NCI-H1105 (cell line): ENCODE measurements at regions not wholly inside any gene's neighbourhood (a gene's known extent, or its start where the extent isn't known, plus 50 kb on each side); places are given as distances from the start of the nearest gene placed in this dataset.

Source experiments
- DNase-seq: peaks from one replicate; lab custom pipeline; 2025; lab: John Stamatoyannopoulos, UW

DNA sequence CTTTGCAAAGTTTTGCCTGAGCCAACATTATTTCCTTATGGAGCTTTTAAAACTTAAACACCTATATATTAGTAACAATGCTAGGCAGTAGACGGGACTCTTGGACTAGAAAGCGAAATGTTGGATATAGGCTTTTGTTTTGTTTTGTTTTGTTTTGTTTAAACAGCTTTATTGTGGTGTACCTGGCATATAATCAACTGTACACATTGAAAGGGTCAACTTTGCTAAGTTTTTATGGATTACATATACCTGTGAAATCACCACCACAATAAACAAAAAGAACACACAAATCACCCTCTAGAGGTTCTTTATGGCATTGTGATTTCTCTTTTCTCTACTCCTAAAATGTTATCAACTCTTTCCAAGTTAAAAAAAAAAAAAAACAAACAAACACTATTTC lies 184.9 kb upstream of the LNX1 start:
- no peak for DNase-seq

- no peak for DNase-seq
Measured at GRCh38 chr4:53775381-53775780, 184.1 kb upstream of the LNX1 start.

GRCh38 chr4:53771326-53771725 lies 180.0 kb upstream of the LNX1 start:
- no peak for DNase-seq

DNA sequence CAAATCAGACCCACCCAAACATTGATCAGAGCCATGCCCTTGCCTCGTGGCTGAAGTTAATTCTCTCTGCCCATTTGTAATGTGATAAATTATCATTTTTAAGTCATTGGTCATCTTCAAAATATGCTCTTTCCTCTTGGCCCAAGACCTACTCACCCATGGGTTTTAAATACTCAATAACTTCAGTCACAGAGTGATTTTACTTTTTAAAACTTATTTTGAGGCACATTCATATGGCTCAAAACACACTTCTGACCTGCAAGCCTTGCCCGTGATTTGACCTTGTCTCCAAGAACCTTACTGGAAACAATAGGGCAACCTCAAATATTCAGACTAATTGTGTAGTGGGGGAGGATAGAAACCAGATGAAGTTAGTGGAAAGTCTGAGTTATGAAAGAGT lies 176.2 kb upstream of the LNX1 start:
- no peak for DNase-seq

DNA sequence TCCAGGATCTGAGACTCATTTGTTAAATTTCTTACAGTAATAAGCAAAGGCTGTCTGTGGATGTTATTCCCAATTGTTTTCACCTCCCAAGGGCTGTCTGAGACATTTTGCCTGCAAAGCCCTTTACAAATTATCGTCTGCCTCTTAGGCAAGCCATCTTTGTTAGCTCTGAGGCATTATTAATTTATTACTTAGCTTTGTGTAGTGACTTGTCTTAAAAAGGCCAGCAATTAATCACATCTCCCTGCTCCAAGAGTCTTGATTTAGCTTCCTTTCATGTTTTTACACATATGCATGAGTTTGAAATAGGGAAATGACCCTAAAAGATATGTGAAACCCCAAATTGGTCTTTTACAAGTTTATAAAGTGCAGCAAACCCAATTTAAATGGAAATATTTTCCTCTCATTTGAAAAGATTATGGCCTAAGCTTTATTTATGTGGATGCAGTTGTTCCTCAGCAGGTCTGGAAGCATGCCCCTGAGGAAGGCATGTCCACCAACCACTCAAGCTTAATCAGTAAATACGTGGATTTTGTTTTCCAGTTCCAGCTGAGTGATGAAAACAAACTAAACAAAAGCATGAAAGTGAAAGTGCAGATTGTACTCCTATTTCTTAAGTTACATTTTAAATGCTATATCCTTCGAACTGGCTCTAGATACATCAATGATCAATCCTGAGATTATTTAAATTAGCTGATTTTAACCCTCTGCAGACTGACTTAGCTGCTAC lies 173.6 kb upstream of the LNX1 start:
- DNase-seq, result no peak

DNA sequence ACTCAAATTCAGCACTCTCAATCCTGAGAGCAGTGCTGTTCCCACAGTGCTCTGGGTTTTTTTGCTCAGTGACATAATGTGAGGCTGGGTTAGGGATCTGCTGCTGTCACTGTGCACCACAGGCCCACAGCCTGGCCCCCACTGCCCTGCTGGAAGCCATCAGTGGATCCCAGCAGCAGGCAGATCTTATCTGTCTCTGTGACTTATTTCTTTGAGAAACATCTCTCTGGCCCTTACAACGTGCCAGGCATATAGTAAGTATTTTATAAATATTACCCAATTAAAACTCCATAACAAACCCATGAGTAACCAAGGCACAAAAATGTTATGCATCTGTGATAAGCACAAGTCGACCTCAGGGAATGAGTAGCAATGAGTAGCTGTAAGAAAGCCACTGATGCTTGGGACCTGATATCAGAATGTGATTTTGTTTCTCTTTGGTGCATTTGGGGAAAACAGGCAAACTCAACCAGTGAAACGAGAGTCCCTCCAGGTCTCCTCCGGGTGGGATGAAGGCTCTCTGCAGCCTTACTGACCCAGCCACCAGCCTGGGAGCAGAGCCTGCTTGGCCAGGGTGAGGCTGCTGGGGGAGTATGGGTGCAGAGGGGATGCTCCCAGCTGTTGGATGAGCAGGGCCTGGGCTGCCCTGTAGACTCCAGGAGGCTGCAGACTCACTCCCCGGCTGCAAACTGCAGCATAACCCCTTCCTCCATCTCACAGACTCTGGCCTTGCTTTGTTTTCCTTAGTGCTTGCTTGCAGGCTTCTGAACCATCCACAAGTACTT lies 172.7 kb upstream of the LNX1 start:
- DNase-seq, result no peak

DNA sequence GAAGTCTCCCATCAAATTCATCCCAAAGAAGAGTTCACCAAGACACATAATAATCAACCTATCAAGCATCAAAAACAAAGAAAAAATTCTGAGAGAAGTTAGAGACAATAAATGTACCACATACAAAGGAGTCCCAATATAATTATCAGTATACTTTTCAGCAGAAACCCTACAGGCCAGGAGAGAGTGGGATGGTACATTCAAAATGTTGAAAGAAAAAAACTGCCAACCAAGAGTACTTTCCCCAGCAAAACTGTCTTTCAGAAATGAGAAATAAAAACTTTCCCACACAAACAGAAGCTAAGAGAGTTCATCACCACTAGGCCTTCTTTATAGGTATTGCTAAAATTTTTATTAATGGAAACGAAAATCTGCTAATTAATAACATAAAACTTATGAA lies 164.4 kb upstream of the LNX1 start:
- no peak for DNase-seq

GRCh38 chr4:53752124-53752523 lies 160.8 kb upstream of the LNX1 start:
- no peak for DNase-seq

- DNase-seq, result no peak
Measured at GRCh38 chr4:53748328-53748772, 157.1 kb upstream of the LNX1 start.

GRCh38 chr4:53747401-53747800 lies 156.1 kb upstream of the LNX1 start:
- no peak for DNase-seq

DNA sequence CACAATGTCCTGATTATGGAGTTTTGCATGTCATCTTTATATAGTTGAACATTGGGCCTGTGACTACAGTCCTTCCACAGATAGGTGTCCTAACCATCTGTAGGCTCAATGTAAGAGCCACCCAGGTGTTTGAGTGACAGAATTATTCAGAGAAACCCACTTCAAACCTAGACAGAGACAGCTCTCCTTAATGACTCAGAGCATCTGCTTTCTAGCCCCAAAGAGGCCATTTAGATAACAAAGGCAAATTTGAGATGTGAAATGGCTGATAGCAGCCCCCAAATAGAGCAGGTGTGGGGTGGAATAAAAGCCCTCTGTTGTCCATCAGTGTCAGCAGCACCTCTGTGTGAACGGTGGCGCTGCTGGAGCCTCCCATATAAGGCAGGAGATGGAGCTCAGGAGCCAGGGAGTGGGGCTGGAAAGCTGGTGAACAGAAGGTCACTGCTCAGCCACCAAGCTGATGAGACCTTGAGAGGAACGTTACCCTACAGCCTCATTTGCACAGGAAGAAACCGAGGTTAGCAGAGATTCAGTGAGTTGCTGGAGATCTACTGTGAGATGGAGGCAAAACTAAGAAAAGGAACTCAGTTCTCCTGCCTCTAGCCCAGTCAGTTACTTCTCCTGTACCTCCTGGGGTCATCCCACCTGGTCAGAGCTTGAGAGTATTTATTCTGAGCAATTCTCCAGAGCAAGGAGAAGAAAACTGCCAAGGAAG lies 153.3 kb upstream of the LNX1 start:
- DNase-seq, result no peak

DNA sequence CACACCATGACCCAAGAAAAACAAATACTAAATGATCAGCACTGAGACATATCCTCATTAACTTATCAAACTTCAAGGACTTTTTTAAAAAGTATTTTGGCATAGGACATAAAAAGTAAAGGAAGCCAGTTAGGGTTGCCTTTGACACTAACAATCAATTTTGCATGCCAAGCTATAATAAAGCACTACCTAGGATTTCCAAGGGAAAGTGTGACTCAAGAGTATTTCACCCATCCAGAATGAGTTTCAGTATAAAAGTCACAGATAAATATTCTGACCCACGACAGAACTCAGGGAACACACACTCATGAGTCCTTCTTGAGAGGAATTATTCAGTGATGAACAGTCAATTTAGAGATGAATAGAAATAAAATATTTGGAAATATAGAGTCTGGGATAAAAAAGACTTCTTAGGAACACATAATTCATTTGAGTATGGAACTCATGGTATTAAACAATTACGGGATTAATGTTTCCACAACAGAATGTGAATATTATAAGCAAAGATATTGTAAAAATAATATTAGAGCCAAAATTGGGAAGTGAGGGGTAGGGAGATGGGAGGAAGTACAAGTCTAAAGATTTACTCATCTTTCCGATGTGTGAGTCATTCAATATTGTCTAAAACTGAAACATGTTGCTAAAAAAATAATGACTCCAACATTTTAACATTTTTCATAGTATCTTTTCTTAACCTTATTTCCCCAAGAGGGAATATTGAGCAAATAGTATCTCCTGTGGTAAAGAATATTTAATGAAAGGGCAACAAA lies 143.5 kb upstream of the LNX1 start:
- no peak for DNase-seq

DNA sequence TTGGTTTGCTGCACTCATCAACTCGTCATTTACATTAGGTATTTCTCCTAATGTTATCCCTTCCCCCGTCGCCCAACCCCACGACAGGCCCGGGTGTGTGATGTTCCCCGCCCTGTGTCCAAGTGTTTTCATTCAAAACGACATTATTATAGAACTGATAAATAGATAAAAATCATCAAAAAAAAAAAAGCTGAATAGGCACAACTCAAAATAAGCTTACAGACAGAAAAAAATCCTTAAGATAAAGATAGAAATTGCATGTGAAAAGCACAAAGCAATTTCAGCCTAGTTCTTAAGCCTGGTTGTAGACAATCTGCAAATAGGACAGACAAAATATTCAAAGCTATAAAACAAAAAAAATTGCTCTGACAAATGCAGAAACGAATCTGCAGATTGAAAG lies 142.9 kb upstream of the LNX1 start:
- DNase-seq, result no peak

- DNase-seq, result no peak
Measured at GRCh38 chr4:53732661-53733060, 141.4 kb upstream of the LNX1 start.

DNA sequence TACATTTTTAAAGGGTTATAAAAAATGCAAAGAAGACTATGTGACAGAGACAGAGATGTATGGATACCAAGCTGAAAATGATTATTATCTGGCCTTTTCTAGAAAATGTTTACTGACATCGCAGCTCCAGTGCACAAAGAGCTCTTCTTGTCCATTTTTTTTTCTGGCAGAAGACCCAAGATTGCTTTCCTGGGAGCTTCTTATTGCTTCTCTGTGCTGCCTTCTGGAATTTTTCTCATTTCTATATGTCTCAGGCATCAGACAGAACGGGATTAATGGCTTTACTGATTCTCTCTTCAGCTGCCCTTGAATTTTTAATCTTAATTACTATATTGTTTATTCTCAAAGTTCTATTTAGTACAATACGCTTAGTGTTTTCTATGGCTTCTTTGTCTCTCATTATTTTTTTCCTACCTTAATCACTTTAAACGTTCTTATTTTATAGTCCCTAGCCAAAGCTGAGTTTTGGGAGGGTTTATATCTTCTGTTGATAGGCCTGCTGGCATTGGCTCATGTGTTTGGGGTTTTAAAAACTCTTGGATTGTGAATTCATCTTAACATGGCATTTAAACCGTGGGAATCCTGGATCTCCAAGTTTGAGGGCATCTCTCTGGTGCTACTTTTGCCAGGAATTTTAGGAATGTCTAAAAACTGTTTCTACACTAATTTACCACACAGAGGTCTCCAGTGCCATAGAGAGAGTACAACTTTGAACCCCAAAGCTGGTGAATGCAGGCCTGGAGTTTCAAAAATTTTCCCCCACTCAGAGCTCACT lies 138.9 kb upstream of the LNX1 start:
- DNase-seq, result no peak

DNA sequence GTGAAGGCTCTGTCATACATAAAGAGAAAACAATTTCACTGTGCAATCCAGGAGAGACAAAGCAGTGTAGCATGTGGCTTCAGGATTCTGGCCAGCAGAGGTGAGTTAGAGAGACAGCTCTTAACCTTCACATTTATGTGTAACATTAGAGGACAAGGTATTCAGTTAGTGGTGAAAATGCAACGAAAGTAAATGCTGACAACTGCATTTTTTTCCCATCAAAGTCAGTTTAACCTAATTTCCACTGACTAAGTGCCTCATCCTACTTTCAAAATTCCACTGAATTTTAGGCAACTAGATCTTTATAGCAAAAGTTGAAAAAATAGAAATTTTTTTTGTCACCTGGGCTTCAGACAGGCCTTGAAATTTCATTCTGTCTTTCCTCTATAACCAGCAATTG lies 130.8 kb upstream of the LNX1 start:
- no peak for DNase-seq

- DNase-seq, result no peak
Measured at GRCh38 chr4:53721263-53721662, 130.0 kb upstream of the LNX1 start.

- DNase-seq, result no peak
Measured at GRCh38 chr4:53720776-53721175, 129.5 kb upstream of the LNX1 start.

GRCh38 chr4:53717064-53717549 lies 125.8 kb upstream of the LNX1 start:
- DNase-seq, result no peak

GRCh38 chr4:53716471-53717063 lies 125.3 kb upstream of the LNX1 start:
- DNase-seq, result no peak

DNA sequence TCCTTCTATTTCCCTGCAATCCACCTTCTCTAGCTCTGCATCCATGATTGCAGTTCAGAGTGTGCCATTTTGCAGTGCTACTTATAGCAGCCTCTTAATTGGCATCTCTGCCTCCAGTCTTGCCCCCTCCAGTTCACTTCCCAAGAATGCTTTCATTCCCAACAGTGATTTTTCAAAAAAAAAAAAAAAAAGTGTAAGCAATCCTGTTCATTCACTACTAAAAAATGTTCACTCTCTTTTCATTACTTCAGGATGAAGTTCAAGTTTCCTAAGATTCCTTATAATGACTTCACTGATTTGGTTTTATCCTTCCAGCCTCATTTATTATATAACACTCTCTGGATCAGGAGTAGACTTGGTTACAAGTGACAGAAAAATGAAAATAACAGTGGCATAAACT lies 124.7 kb upstream of the LNX1 start:
- DNase-seq, result no peak
